Spinal cord (tissue), 9 donors: ENCODE measurements at regions not wholly inside any gene's neighbourhood (a gene's known extent, or its start where the extent isn't known, plus 50 kb on each side); places are given as distances from the start of the nearest gene placed in this dataset.
A peak's percentile ranks its signal among the peaks of the same experiment; 100 is the strongest.

Source experiments
- DNase-seq, 6 donors: peaks; one replicate each; pipeline versions ENCODE4 v3.0.0 to v3.0.0-alpha.2; 2013 to 2015; ENCODE audit warnings: low spot score in 6 of 6, low read depth in 4 of 6
- H3K27ac ChIP-seq: one replicate; pipeline ENCODE4 v1.5.1; 2013; ENCODE audit warnings: low read depth, low read length, control low read depth
- H3K27me3 ChIP-seq: one replicate; pipeline ENCODE4 v1.6.1; 2013; ENCODE audit warnings: low read length; ENCODE audit not compliant: control insufficient read depth, insufficient read depth
- H3K36me3 ChIP-seq: one replicate; pipeline ENCODE4 v1.6.1; 2013; ENCODE audit warnings: low read length; ENCODE audit not compliant: control insufficient read depth, insufficient read depth
- H3K4me1 ChIP-seq: one replicate; pipeline ENCODE4 v1.6.1; 2013; ENCODE audit warnings: low read length; ENCODE audit not compliant: control insufficient read depth, insufficient read depth
- H3K4me3 ChIP-seq: one replicate; pipeline ENCODE4 v1.5.1; 2013; ENCODE audit warnings: low read depth, low read length, control low read depth
- H3K9me3 ChIP-seq: one replicate; pipeline ENCODE4 v1.6.1; 2013; ENCODE audit warnings: low read length; ENCODE audit not compliant: control insufficient read depth, insufficient read depth
- WGBS: methylation state at CpG from one replicate; pipeline ENCODE4 v1.1.5; 2013; ENCODE audit warnings: missing lambda C conversion rate; ENCODE audit not compliant: insufficient coverage; 5-methylcytosine and 5-hydroxymethylcytosine counted together
- donor health status: healthy.

- Histone ChIP-seq H3K4me1 (no peaks in the 10 kb centered on the region), H3K4me3 (no peak overlapping the region), H3K27ac (no peak overlapping the region), H3K36me3 (no peaks in the 10 kb centered on the region), H3K9me3 (no peaks in the 10 kb centered on the region), H3K27me3 (no peaks in the 10 kb centered on the region)
- WGBS = 100% methylated on average over 3 of the region's 6 CpGs
- no peak for DNase-seq
Observed at GRCh38 chr2:34997779-34998178, 1357.8 kb upstream of the CRIM1 start.

DNA sequence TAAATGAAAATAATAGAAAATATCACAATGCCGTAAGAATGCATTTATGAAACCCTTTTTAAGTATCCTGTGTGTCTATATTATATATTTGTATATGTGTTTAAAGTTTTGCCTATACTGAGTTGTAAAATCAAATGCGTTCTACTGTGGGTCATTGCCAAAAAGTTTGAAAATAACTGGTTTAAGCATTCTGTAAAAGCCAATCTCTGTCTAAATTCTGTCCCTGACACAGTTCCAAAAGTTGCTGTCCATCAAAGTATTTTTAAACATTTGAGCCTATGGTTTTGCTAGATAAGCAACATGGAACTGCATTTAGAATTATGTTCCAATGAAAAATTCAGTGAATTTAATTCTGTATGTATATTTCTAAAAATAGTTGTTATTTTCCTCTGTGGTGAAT is 1360.4 kb upstream of the CRIM1 start:
- peak in 1 of 6 donors; percentile 78 for DNase-seq
- H3K27ac ChIP-seq = no peak overlapping the region
- no CpG with 5 or more reads among the region's 2 CpGs for WGBS
- no peaks in the 10 kb centered on the region for H3K36me3 ChIP-seq
- no peaks in the 10 kb centered on the region for H3K4me1 ChIP-seq
- H3K4me3 ChIP-seq = no peak overlapping the region
- H3K27me3 ChIP-seq = no peaks in the 10 kb centered on the region
- H3K9me3 ChIP-seq = no peaks in the 10 kb centered on the region

DNA sequence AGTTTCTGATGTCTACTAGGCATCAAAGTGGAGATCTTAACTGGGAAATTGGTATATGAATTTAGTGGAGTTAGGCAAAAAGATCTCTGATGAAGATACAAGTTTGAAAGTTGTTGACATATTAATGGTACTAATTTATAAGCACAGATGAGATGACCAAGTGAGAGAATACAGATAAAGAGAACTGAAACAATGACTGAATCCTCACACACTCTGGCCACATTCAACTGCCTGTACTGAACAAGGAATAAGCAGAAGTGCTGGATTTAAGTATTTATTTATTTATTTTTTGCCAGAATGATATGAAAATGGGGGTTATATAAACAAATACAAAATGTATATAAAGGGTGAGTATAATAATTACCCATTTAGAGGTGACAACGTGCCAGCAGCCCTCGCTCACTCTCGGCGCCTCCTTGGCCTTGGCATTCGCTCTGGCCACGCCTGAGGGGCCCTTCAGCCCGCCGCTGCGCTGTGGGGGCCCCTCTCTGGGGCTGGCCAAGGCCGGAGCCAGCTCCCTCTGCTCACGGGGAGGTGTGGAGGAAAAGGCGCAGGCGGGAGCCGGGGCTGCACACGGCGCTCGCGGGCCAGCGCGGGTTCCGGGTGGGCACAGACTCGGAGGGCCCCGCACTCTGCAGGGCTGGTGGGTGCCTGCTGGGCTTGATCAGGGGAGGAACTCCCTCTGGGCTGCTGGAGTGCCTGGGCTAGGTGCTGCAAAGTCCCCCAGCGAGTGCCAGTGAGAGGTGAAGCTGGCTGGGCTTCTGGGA is 1363.9 kb upstream of the CRIM1 start:
- WGBS = 96% methylated on average over 21 of the region's 24 CpGs
- DNase-seq = no peak

DNA sequence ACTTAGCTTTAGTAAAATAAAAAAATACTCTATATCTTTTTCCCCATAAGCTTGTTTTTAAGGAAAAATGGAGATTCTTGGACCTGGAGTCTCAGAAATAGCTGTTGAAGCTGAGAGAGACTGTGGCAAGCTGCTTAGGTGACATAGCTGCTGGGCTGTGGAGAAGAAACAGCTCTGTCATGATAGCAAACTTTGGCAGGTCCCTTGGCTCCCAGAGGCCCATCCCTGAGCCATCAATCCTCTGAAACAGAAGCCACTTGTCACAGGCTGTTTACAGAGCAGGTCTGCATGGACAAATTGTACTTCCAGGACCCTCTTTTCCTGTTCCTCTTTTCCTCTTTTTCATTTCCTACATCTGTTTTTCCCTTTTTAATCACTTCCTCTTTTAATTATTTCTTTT is 1370.1 kb upstream of the CRIM1 start:
- Histone ChIP-seq H3K9me3 (no peaks in the 10 kb centered on the region), H3K4me3 (no peak overlapping the region), H3K36me3 (no peaks in the 10 kb centered on the region), H3K4me1 (no peaks in the 10 kb centered on the region), H3K27me3 (no peaks in the 10 kb centered on the region), H3K27ac (no peak overlapping the region)
- no peak for DNase-seq

More for the DNA sequence above, 1363.9 kb upstream of the CRIM1 start:
- Histone ChIP-seq H3K27ac (no peak overlapping the region), H3K36me3 (no peaks in the 10 kb centered on the region), H3K9me3 (no peaks in the 10 kb centered on the region), H3K27me3 (no peaks in the 10 kb centered on the region), H3K4me1 (no peaks in the 10 kb centered on the region), H3K4me3 (no peak overlapping the region)

GRCh38 chr2:34980689-34981088 is 1374.9 kb upstream of the CRIM1 start:
- no peaks in the 10 kb centered on the region for H3K27me3 ChIP-seq
- H3K36me3 ChIP-seq = no peaks in the 10 kb centered on the region
- DNase-seq = no peak
- no peaks in the 10 kb centered on the region for H3K4me1 ChIP-seq
- H3K4me3 ChIP-seq = no peak overlapping the region
- 82% methylated on average over 1 of the region's 1 CpG for WGBS
- H3K27ac ChIP-seq = no peak overlapping the region
- H3K9me3 ChIP-seq = no peaks in the 10 kb centered on the region

DNA sequence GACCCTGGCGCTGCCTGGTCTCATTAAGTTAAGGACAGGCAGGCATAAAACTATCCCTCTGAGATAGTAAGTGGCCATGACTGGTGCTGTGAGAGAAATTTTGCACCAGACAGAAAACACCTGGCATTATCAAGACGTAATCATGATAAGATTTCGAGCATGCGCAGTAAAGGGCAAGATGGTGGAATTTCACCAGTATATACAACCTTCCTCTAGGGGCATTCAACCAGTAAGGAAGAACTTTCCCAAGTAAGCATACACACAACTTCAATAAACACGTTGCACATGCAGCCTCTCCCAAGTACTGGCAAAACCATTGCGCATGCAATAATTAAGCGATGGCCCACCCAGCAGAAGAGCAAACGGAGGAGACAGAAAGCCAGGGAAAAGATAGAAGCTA is 1376.4 kb upstream of the CRIM1 start:
- Histone ChIP-seq H3K27ac (no peak overlapping the region), H3K27me3 (no peaks in the 10 kb centered on the region), H3K9me3 (no peaks in the 10 kb centered on the region), H3K4me3 (no peak overlapping the region), H3K36me3 (no peaks in the 10 kb centered on the region), H3K4me1 (no peaks in the 10 kb centered on the region)
- no peak for DNase-seq
- WGBS = 20% methylated on average over 1 of the region's 8 CpGs

GRCh38 chr2:34961822-34962221 is 1362.7 kb upstream of the FAM98A start:
- no peaks in the 10 kb centered on the region for H3K9me3 ChIP-seq
- H3K27ac ChIP-seq = no peak overlapping the region
- no peaks in the 10 kb centered on the region for H3K4me1 ChIP-seq
- no peaks in the 10 kb centered on the region for H3K27me3 ChIP-seq
- no peak overlapping the region for H3K4me3 ChIP-seq
- no peaks in the 10 kb centered on the region for H3K36me3 ChIP-seq
- DNase-seq = no peak
- WGBS = 100% methylated on average over 1 of the region's 3 CpGs

DNA sequence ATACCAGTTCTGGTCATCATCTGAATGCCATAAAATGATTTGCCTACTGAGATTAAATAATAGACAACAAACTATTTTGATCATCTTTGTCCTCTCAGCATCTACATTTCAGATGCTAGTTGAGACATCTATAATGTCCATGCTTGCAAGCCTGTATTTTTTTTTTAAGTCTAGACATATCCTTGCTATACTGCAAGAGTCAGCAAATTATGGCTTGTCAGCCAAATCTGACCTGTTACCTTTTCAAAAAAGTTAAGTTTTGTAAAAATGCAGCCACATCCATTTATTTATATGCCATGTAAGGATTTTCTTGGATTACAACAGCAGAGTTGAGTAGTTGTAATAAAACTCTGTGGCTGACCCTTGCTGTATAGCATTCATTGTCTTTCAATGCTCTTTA is 1355.7 kb upstream of the FAM98A start:
- Histone ChIP-seq H3K27ac (no peak overlapping the region), H3K9me3 (no peaks in the 10 kb centered on the region), H3K36me3 (no peaks in the 10 kb centered on the region), H3K4me3 (no peak overlapping the region), H3K4me1 (no peaks in the 10 kb centered on the region), H3K27me3 (no peaks in the 10 kb centered on the region)
- no peak for DNase-seq

GRCh38 chr2:34950797-34951196 is 1351.7 kb upstream of the FAM98A start:
- H3K27ac ChIP-seq = no peak overlapping the region
- WGBS = 100% methylated on average over 1 of the region's 6 CpGs
- no peaks in the 10 kb centered on the region for H3K4me1 ChIP-seq
- H3K27me3 ChIP-seq = no peaks in the 10 kb centered on the region
- no peaks in the 10 kb centered on the region for H3K9me3 ChIP-seq
- no peak overlapping the region for H3K4me3 ChIP-seq
- DNase-seq = no peak
- no peaks in the 10 kb centered on the region for H3K36me3 ChIP-seq

- Histone ChIP-seq H3K36me3 (no peaks in the 10 kb centered on the region), H3K27me3 (no peaks in the 10 kb centered on the region), H3K4me3 (no peak overlapping the region), H3K4me1 (no peaks in the 10 kb centered on the region), H3K27ac (no peak overlapping the region), H3K9me3 (no peaks in the 10 kb centered on the region)
- no CpG with 5 or more reads among the region's 1 CpG for WGBS
- no peak for DNase-seq
Observed at GRCh38 chr2:34949316-34949715, 1350.2 kb upstream of the FAM98A start.
